Ureter (tissue), 1 donor: ENCODE measurements at regions not wholly inside any gene's neighbourhood (a gene's known extent, or its start where the extent isn't known, plus 50 kb on each side); places are given as distances from the start of the nearest gene placed in this dataset.

Source experiments
- DNase-seq: peaks from one replicate; pipeline ENCODE4 v3.0.0-alpha.2; 2020; ENCODE audit warnings: low spot score
- donor health status: DM: yes; HTN: yes; CAD: no.

GRCh38 chr15:66945286-66945685 lies 120.1 kb upstream of the SMAD3 start:
- DNase-seq: no peak

- no peak for DNase-seq
Observed at GRCh38 chr15:66945842-66946241, 119.6 kb upstream of the SMAD3 start.

GRCh38 chr15:66946578-66947164 lies 118.7 kb upstream of the SMAD3 start:
- peak; percentile 75 for DNase-seq

GRCh38 chr15:66947471-66947870 lies 117.9 kb upstream of the SMAD3 start:
- DNase-seq: no peak

GRCh38 chr15:66948294-66948693 lies 117.1 kb upstream of the SMAD3 start:
- DNase-seq: no peak

GRCh38 chr15:66950114-66950513 lies 115.3 kb upstream of the SMAD3 start:
- no peak for DNase-seq

- no peak for DNase-seq
Observed at GRCh38 chr15:66951531-66952320, 113.7 kb upstream of the SMAD3 start.

GRCh38 chr15:66952756-66953522 lies 112.5 kb upstream of the SMAD3 start:
- no peak for DNase-seq

- DNase-seq: no peak
Observed at GRCh38 chr15:66953523-66954229, 111.7 kb upstream of the SMAD3 start.

GRCh38 chr15:66954601-66955000 lies 110.8 kb upstream of the SMAD3 start:
- DNase-seq: no peak

- DNase-seq: no peak
Observed at GRCh38 chr15:66955001-66955516, 110.3 kb upstream of the SMAD3 start.

GRCh38 chr15:66955871-66956585 lies 109.4 kb upstream of the SMAD3 start:
- DNase-seq: no peak

GRCh38 chr15:66956672-66957430 lies 108.6 kb upstream of the SMAD3 start:
- no peak for DNase-seq

- DNase-seq: no peak
Observed at GRCh38 chr15:66957431-66957720, 108.0 kb upstream of the SMAD3 start.

- no peak for DNase-seq
Observed at GRCh38 chr15:66959066-66959465, 106.3 kb upstream of the SMAD3 start.

GRCh38 chr15:66959875-66960274 lies 105.5 kb upstream of the SMAD3 start:
- DNase-seq: no peak

- DNase-seq: no peak
Observed at GRCh38 chr15:66960519-66960918, 104.9 kb upstream of the SMAD3 start.

GRCh38 chr15:66961407-66961884 lies 104.0 kb upstream of the SMAD3 start:
- DNase-seq: no peak

- no peak for DNase-seq
Observed at GRCh38 chr15:66961901-66962300, 103.5 kb upstream of the SMAD3 start.

- DNase-seq: no peak
Observed at GRCh38 chr15:66962522-66962921, 102.9 kb upstream of the SMAD3 start.

GRCh38 chr15:66963084-66963483 lies 102.3 kb upstream of the SMAD3 start:
- no peak for DNase-seq
